PFSK-1 (cell line): ENCODE measurements at regions not wholly inside any gene's neighbourhood (a gene's known extent, or its start where the extent isn't known, plus 50 kb on each side); places are given as distances from the start of the nearest gene placed in this dataset.

Experiments
- FOXP2 ChIP-seq: optimal IDR thresholded peaks from 2 replicates; pipeline ENCODE3; 2011; ENCODE audit warnings: borderline replicate concordance, control low read depth, inconsistent platforms; ENCODE audit not compliant: insufficient read depth; ENCODE audit errors: extremely low read length, extremely low read depth
- POLR2AphosphoS5 ChIP-seq: IDR thresholded peaks from 2 replicates; pipeline ENCODE4 v1.6.1; 2012; ENCODE audit warnings: low read depth, mild to moderate bottlenecking, control low read depth, low read length, moderate library complexity
- SIN3A ChIP-seq: IDR thresholded peaks from 2 replicates; pipeline ENCODE4 v1.6.1; 2012; ENCODE audit warnings: mild to moderate bottlenecking, low read length, moderate library complexity, borderline replicate concordance; ENCODE audit not compliant: insufficient read depth
- TAF1 ChIP-seq: IDR thresholded peaks from 2 replicates; pipeline ENCODE4 v1.6.1; 2012; ENCODE audit warnings: low read length, control low read depth, borderline replicate concordance; ENCODE audit not compliant: insufficient read depth
- TF ChIP-seq, protein P1 (sequence below), 2 experiments: IDR thresholded peaks; 2 replicates each; pipeline versions ENCODE4 v1.6.1 to v1.8.0; 2011 to 2012; ENCODE audit warnings: low read depth in 2 of 2, low read length in 2 of 2, control low read depth in 1 of 2, inconsistent platforms in 1 of 2, mild to moderate bottlenecking in 1 of 2, moderate library complexity in 1 of 2; ENCODE audit not compliant: insufficient read depth in 1 of 2

- TF ChIP-seq FOXP2: no peak
- TF ChIP-seq SIN3A: no peak
- no peak for TF ChIP-seq TAF1
- TF ChIP-seq, protein P1, sequence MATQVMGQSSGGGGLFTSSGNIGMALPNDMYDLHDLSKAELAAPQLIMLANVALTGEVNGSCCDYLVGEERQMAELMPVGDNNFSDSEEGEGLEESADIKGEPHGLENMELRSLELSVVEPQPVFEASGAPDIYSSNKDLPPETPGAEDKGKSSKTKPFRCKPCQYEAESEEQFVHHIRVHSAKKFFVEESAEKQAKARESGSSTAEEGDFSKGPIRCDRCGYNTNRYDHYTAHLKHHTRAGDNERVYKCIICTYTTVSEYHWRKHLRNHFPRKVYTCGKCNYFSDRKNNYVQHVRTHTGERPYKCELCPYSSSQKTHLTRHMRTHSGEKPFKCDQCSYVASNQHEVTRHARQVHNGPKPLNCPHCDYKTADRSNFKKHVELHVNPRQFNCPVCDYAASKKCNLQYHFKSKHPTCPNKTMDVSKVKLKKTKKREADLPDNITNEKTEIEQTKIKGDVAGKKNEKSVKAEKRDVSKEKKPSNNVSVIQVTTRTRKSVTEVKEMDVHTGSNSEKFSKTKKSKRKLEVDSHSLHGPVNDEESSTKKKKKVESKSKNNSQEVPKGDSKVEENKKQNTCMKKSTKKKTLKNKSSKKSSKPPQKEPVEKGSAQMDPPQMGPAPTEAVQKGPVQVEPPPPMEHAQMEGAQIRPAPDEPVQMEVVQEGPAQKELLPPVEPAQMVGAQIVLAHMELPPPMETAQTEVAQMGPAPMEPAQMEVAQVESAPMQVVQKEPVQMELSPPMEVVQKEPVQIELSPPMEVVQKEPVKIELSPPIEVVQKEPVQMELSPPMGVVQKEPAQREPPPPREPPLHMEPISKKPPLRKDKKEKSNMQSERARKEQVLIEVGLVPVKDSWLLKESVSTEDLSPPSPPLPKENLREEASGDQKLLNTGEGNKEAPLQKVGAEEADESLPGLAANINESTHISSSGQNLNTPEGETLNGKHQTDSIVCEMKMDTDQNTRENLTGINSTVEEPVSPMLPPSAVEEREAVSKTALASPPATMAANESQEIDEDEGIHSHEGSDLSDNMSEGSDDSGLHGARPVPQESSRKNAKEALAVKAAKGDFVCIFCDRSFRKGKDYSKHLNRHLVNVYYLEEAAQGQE (IDR thresholded peaks at IDR 0.05; ENCODE audit: insufficient read depth in 1 of 2, low read depth in 2 of 2, low read length in 2 of 2): no peak
Observed at GRCh38 chr12:105741786-105742566, 396.8 kb downstream of the NUAK1 start.

- no peak for TF ChIP-seq FOXP2
- TF ChIP-seq SIN3A: no peak
- no peak for TF ChIP-seq POLR2AphosphoS5
- TF ChIP-seq, protein P1 (IDR thresholded peaks at IDR 0.05; ENCODE audit: insufficient read depth in 1 of 2, low read depth in 2 of 2, low read length in 2 of 2): no peak
- TF ChIP-seq TAF1: no peak
Observed at GRCh38 chr12:105742567-105742874, 396.2 kb downstream of the NUAK1 start.

GRCh38 chr12:105744371-105745058 lies 394.2 kb downstream of the NUAK1 start:
- TF ChIP-seq FOXP2: no peak
- TF ChIP-seq TAF1: no peak
- TF ChIP-seq POLR2AphosphoS5: no peak
- TF ChIP-seq, protein P1 (IDR thresholded peaks at IDR 0.05; ENCODE audit: insufficient read depth in 1 of 2, low read depth in 2 of 2, low read length in 2 of 2): no peak
- no peak for TF ChIP-seq SIN3A

DNA sequence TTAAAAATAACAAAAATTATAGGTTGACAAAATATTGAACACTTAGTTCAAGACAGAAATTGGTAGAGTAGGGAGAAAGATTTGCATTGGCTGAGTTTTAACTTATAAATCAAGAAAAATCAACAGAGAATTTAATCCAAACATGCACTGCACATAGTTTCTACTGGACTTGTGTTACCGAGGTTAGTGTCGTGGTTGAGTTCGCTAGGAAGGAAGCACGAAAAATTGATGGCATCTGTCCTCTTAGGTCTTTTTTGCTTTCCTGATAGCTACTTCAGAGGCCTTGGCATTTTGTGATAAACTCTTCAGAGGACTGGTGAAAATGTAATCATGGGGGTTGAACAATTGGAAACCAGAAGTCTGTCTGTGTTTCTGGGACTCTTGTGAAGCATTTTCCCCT lies 392.9 kb downstream of the NUAK1 start:
- TF ChIP-seq, protein P1 (IDR thresholded peaks at IDR 0.05; ENCODE audit: insufficient read depth in 1 of 2, low read depth in 2 of 2, low read length in 2 of 2): no peak
- TF ChIP-seq POLR2AphosphoS5 (no peak), FOXP2 (no peak), TAF1 (no peak), SIN3A (no peak)
